Loucy (cell line): ENCODE measurements at regions not wholly inside any gene's neighbourhood (a gene's known extent, or its start where the extent isn't known, plus 50 kb on each side); places are given as distances from the start of the nearest gene placed in this dataset.

Experiments
- H2AFZ ChIP-seq: fragments of 200-600 bp; sonication (generic); 2 replicates; pipeline ENCODE4 v1.6.0; 2016; ENCODE audit warnings: antibody characterized with exemption, mild to moderate bottlenecking, low read length, moderate library complexity
- H3F3A ChIP-seq: fragments of 200-600 bp; 2 replicates; pipeline ENCODE4 v1.6.0; 2016; ENCODE audit warnings: antibody characterized with exemption, low read depth, mild to moderate bottlenecking
- H3K27me3 ChIP-seq: fragments of 200-600 bp; sonication (generic); 2 replicates; pipeline ENCODE4 v1.6.1; 2014; ENCODE audit warnings: low read length, mild to moderate bottlenecking; ENCODE audit not compliant: insufficient read depth, poor library complexity, severe bottlenecking
- H3K36me3 ChIP-seq: fragments of 200-600 bp; sonication (generic); 2 replicates; pipeline ENCODE4 v1.6.1; 2016; ENCODE audit warnings: low read length; ENCODE audit not compliant: insufficient read depth
- H3K4me1 ChIP-seq: fragments of 200-600 bp; sonication (generic); 2 replicates; pipeline ENCODE4 v1.5.1; 2014; ENCODE audit warnings: low read length, mild to moderate bottlenecking; ENCODE audit not compliant: insufficient read depth, poor library complexity, severe bottlenecking
- H3K4me2 ChIP-seq: fragments of 200-600 bp; sonication (generic); 2 replicates; pipeline ENCODE4 v1.6.0; 2014; ENCODE audit warnings: antibody characterized with exemption, low read length, low read depth, mild to moderate bottlenecking; ENCODE audit not compliant: poor library complexity, severe bottlenecking
- H3K4me3 ChIP-seq: fragments of 200-600 bp; sonication (generic); 2 replicates; pipeline ENCODE4 v1.5.1; 2014; ENCODE audit warnings: low read length, mild to moderate bottlenecking, mixed read lengths; ENCODE audit not compliant: poor library complexity, severe bottlenecking
- H3K79me2 ChIP-seq: fragments of 200-600 bp; sonication (generic); 2 replicates; pipeline ENCODE4 v1.6.1; 2014; ENCODE audit warnings: low read length; ENCODE audit not compliant: insufficient read depth
- H3K9ac ChIP-seq: fragments of 200-600 bp; sonication (generic); 2 replicates; pipeline ENCODE4 v1.6.0; 2014; ENCODE audit warnings: mild to moderate bottlenecking, low read depth, low read length, moderate library complexity; ENCODE audit not compliant: poor library complexity, severe bottlenecking
- H3K9me2 ChIP-seq: fragments of 200-600 bp; sonication (generic); replicated peaks from 2 replicates; pipeline ENCODE4 v1.6.1; 2016; ENCODE audit warnings: low read depth, low read length, mixed read lengths
- H3K9me3 ChIP-seq: fragments of 200-600 bp; sonication (generic); 2 replicates; pipeline ENCODE4 v1.6.1; 2014; ENCODE audit warnings: mild to moderate bottlenecking, antibody characterized with exemption, low read length, low read depth; ENCODE audit not compliant: insufficient read depth
- H4K20me1 ChIP-seq: fragments of 200-600 bp; sonication (generic); 2 replicates; pipeline ENCODE4 v1.6.0; 2014; ENCODE audit warnings: antibody characterized with exemption, low read length, mild to moderate bottlenecking; ENCODE audit not compliant: insufficient read depth, poor library complexity, severe bottlenecking
- EZH2phosphoT487 ChIP-seq: fragments of 200-600 bp; IDR thresholded peaks from 2 replicates; pipeline ENCODE4 v1.6.1; 2018; ENCODE audit warnings: antibody characterized with exemption, mild to moderate bottlenecking, moderate library complexity, borderline replicate concordance
- TF ChIP-seq, protein P1 (sequence below): fragments of 200-600 bp; sonication (generic); conservative IDR thresholded peaks from 2 replicates; pipeline ENCODE4 v1.5.1; 2014; ENCODE audit warnings: mild to moderate bottlenecking, antibody characterized with exemption, low read length

GRCh38 chr6:95142101-95142500, 435.2 kb upstream of the MANEA start:
- no peaks in the 10 kb centered on the region for H3F3A ChIP-seq
- H3K79me2 ChIP-seq = no peaks in the 10 kb centered on the region
- H3K4me2 ChIP-seq = no peak overlapping the region
- H3K36me3 ChIP-seq = no peaks in the 10 kb centered on the region
- no peaks in the 10 kb centered on the region for H3K9me2 ChIP-seq
- H3K4me3 ChIP-seq = no peak overlapping the region
- H2AFZ ChIP-seq = no peak overlapping the region
- H3K9ac ChIP-seq = no peak overlapping the region
- no peaks in the 10 kb centered on the region for H3K4me1 ChIP-seq
- no peaks in the 10 kb centered on the region for H3K27me3 ChIP-seq
- H4K20me1 ChIP-seq = no peaks in the 10 kb centered on the region
- no peak for TF ChIP-seq EZH2phosphoT487
- TF ChIP-seq, protein P1, sequence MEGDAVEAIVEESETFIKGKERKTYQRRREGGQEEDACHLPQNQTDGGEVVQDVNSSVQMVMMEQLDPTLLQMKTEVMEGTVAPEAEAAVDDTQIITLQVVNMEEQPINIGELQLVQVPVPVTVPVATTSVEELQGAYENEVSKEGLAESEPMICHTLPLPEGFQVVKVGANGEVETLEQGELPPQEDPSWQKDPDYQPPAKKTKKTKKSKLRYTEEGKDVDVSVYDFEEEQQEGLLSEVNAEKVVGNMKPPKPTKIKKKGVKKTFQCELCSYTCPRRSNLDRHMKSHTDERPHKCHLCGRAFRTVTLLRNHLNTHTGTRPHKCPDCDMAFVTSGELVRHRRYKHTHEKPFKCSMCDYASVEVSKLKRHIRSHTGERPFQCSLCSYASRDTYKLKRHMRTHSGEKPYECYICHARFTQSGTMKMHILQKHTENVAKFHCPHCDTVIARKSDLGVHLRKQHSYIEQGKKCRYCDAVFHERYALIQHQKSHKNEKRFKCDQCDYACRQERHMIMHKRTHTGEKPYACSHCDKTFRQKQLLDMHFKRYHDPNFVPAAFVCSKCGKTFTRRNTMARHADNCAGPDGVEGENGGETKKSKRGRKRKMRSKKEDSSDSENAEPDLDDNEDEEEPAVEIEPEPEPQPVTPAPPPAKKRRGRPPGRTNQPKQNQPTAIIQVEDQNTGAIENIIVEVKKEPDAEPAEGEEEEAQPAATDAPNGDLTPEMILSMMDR = no peak
- no peaks in the 10 kb centered on the region for H3K9me3 ChIP-seq

- no peaks in the 10 kb centered on the region for H3K4me1 ChIP-seq
- no peak overlapping the region for H3K4me2 ChIP-seq
- no peaks in the 10 kb centered on the region for H3K27me3 ChIP-seq
- no peak overlapping the region for H2AFZ ChIP-seq
- H3K9me2 ChIP-seq = no peaks in the 10 kb centered on the region
- H3K9ac ChIP-seq = no peak overlapping the region
- H4K20me1 ChIP-seq = no peaks in the 10 kb centered on the region
- no peaks in the 10 kb centered on the region for H3K9me3 ChIP-seq
- no peak for TF ChIP-seq EZH2phosphoT487
- TF ChIP-seq, protein P1 = no peak
- no peaks in the 10 kb centered on the region for H3F3A ChIP-seq
- no peak overlapping the region for H3K4me3 ChIP-seq
- no peaks in the 10 kb centered on the region for H3K36me3 ChIP-seq
- H3K79me2 ChIP-seq = no peaks in the 10 kb centered on the region
Measured at GRCh38 chr6:95142661-95143335, 434.5 kb upstream of the MANEA start.

- Histone ChIP-seq H3K4me3 (no peak overlapping the region), H3F3A (no peaks in the 10 kb centered on the region), H3K9ac (no peak overlapping the region), H3K4me1 (no peaks in the 10 kb centered on the region), H3K36me3 (no peaks in the 10 kb centered on the region), H3K4me2 (no peak overlapping the region), H3K27me3 (no peaks in the 10 kb centered on the region), H2AFZ (no peak overlapping the region), H3K9me3 (no peaks in the 10 kb centered on the region), H3K79me2 (no peaks in the 10 kb centered on the region), H3K9me2 (no peaks in the 10 kb centered on the region), H4K20me1 (no peaks in the 10 kb centered on the region)
- TF ChIP-seq, protein P1 = no peak
Measured at GRCh38 chr6:95143408-95144180, 433.7 kb upstream of the MANEA start.
